GM19240 (cell line): ENCODE measurements at regions not wholly inside any gene's neighbourhood (a gene's known extent, or its start where the extent isn't known, plus 50 kb on each side); places are given as distances from the start of the nearest gene placed in this dataset.

Source experiments
- DNase-seq: peaks from one replicate; pipeline ENCODE4 v3.0.0; 2011; ENCODE audit warnings: low spot score; ENCODE audit not compliant: insufficient read length

GRCh38 chrX:22660756-22661155, 339.0 kb upstream of the DDX53 start:
- no peak for DNase-seq

- no peak for DNase-seq
Observed at GRCh38 chrX:22662776-22663175, 337.0 kb upstream of the DDX53 start.

GRCh38 chrX:22664826-22665225, 334.9 kb upstream of the DDX53 start:
- no peak for DNase-seq

DNA sequence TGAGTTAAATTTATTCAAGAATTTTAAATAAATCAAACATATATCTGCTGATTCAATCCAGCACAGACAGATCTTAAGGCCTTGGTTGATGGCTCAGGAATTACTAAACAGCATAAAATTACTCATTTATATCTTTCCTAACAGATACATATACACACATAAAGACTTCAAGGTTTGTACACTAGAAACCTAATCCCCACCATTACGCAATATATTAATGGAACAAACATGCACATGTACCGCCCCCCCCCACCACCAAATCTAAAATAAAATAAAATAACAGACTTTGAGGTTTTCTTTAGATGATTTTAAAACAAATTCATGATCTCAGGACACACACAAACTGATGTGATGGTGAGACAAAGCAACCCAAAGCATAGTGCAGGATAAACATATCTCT, 333.9 kb upstream of the DDX53 start:
- DNase-seq, result no peak

DNA sequence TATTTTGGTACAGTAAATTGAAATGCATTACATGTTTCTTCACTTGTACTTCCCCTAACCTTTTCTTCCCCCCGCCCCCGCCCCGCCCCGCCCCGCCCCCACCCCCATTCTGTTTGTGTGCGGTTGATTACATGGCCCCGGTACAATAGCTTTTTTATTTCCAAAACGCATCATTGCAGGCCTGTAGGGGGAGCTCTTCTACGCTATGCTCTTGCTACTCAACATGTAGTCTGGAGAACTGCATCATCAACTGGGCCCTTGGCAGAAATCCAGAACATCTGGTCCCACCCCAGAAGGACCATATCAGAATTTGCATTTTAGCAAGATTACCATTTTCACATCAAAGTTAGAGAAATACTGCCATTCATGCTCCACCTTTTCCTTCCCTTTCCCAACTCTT, 333.3 kb upstream of the DDX53 start:
- DNase-seq, result no peak

- no peak for DNase-seq
Observed at GRCh38 chrX:22674932-22675331, 324.8 kb upstream of the DDX53 start.

DNA sequence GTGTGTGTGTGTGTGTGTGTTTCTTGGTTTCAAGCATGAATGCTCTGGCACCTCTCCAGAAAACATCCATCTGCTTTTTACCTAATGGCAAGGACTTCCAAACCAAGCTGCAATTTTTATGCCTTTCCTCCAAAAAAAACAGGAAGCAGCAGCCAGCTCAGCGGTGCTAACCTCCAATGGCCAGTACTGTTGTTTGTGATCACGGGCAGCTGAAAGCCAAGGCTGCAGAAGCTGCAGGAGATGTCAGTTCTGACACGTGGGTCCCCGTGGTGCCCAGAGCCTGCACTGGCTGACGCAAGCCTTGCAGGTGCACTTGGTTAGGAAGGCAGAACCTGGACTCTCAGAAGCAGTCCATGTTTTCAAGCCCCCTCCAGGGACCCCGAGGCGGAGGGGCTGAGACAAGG, 313.6 kb upstream of the DDX53 start:
- no peak for DNase-seq

- DNase-seq, result no peak
Observed at GRCh38 chrX:22689290-22689689, 310.5 kb upstream of the DDX53 start.

DNA sequence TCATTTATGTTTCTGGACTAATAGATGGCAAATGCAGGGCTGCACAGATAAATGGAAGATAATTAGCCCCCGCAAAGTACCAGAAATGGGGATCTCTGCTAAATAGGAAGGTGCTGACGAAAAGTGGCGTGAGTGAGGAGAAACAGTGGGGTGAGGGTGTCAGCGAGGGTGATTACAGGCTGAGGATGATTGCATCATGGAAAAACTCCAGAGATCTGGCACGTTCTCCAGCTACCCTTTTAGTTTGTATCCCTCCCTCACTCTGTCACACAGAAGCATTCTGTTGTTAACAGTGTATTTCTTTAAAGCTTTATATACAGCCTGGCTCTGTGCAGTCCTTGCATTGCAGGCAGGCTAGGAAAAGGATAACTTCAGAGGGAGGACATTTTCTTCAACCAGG, 309.6 kb upstream of the DDX53 start:
- no peak for DNase-seq

- DNase-seq, result no peak
Observed at GRCh38 chrX:22691966-22692565, 307.7 kb upstream of the DDX53 start.

DNA sequence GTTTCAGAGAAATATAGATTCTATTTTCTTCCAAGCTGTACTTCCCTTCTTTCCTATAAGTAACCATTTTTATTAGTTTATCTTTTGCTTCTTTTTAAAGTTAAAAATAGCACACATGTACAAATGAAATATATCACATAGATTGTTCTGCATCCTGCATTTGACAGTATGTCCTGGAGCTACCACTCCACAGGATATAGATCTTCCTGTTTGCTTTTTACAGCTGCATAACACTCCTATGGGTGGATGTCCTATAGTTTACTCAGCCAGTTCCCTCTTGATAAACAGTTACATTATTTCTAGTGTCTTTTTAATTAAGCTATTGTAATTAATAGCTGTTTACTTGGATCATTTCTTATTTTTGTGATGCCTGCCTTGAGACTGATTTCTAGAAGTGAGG, 301.6 kb upstream of the DDX53 start:
- no peak for DNase-seq

GRCh38 chrX:22699581-22700091, 300.1 kb upstream of the DDX53 start:
- DNase-seq, result no peak

GRCh38 chrX:22712942-22713341, 286.8 kb upstream of the DDX53 start:
- no peak for DNase-seq

DNA sequence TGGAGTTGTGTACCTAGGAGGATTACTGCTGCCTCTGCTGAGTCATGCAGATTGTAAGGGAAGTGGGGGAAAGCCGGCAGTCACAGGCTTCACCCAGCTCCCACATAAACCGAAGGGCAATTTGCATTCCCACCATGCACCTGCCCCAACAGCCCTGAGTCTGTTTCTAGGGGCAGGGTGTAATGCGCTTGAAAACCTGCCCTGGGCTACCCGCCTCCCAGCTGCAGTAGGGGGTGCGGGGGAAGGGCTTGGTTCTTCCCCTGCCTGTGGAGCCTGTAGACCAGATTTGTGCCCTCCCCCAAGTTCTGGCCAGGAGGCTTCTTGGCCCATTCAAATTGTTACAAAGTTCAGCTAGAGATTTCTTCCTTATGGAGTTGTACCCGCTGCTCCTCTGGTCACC, 269.2 kb upstream of the DDX53 start:
- no peak for DNase-seq

- DNase-seq, result no peak
Observed at GRCh38 chrX:22737541-22737940, 262.2 kb upstream of the DDX53 start.

DNA sequence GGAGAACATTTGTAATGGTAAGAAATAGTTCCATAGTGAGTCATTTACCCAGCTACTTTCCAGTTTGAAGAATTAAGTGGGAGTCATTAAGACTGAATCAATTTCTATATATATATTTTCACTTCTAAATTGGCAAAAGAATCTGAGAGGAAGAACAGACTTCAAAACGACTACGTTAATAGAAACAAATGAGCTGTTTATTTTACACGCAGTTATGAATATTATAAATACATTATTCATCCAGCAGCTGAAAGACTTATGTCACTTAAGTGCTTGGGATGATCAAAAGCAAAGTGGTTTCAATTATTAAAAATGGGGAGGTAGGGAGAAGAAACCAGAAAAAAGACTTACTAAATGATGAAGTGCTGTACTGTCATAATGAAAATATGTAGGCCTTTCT, 260.5 kb upstream of the DDX53 start:
- no peak for DNase-seq

GRCh38 chrX:22740836-22741235, 258.9 kb upstream of the DDX53 start:
- no peak for DNase-seq

DNA sequence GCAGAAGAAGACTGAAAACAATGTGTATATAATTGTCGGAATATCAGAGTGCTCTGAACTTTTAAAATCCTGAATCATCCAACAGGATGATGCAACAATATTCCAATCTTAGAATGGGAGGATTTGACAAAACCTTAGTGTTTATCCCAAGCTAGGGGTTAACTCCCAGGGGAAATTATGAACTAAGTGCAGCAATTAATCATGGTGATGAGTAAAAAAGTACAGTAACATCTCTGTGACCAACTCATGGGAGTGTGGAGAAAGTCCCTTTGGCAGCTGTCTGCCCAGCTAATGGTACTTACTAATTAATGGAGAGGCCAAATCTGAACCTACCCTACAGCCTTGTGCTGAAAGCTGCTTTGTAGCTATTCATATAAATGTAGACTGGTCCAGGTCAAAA, 257.6 kb upstream of the DDX53 start:
- DNase-seq, result no peak

GRCh38 chrX:22746081-22746480, 253.7 kb upstream of the DDX53 start:
- no peak for DNase-seq

- peak; percentile 3 for DNase-seq
Observed at GRCh38 chrX:22748093-22748999, 251.4 kb upstream of the DDX53 start.

DNA sequence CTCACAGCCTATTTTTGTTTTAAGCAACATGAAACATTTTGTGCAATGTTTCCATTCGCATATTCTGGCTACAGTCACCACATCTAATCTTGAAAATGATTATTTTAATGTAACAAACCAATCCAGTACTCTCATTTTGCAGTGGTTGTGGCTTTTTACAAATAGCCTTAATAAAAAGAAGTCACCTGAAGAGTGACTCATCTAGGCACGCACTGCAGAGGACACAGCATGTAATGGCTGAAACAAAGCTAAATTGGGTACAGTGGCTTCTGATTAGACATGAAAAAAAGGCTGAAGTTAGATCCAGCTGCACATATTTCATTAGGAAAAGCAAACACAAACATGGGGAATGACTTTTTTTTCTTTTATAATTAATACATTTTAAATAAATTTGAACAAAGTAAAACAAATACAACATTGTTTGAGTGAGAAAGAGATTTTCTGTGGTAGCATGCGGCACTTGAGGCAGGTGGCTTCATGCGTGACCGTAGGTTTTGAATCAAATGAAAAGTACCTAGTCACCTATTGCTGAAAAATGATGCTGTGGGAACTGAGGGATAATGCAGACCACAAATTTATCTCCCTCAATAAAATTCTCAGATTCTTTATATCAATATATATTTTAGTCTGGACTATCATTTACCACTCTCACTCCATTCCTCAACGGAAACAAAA, 240.8 kb upstream of the DDX53 start:
- no peak for DNase-seq

GRCh38 chrX:22760513-22761057, 239.2 kb upstream of the DDX53 start:
- no peak for DNase-seq
